IPS DF 6.9 (cell line): ENCODE measurements at regions not wholly inside any gene's neighbourhood (a gene's known extent, or its start where the extent isn't known, plus 50 kb on each side); places are given as distances from the start of the nearest gene placed in this dataset.

Experiments used
- DNase-seq: peaks from one replicate; pipeline ENCODE4 v3.0.0-alpha.2; 2013; ENCODE audit warnings: low read depth, low spot score
- H3K27ac ChIP-seq: one replicate; pipeline ENCODE4 v1.5.1; 2013; ENCODE audit warnings: low read length, control low read depth
- H3K27me3 ChIP-seq: 2 replicates; pipeline ENCODE4 v1.6.1; 2013; ENCODE audit warnings: mild to moderate bottlenecking, low read length; ENCODE audit not compliant: control insufficient read depth, insufficient read depth
- H3K36me3 ChIP-seq: 2 replicates; pipeline ENCODE4 v1.6.1; 2013; ENCODE audit warnings: low read length; ENCODE audit not compliant: control insufficient read depth, insufficient read depth
- H3K4me1 ChIP-seq: 2 replicates; pipeline ENCODE4 v1.6.1; 2013; ENCODE audit warnings: low read length; ENCODE audit not compliant: control insufficient read depth, insufficient read depth
- H3K4me3 ChIP-seq: 2 replicates; pipeline ENCODE4 v1.5.1; 2013; ENCODE audit warnings: mild to moderate bottlenecking, low read length
- H3K9me3 ChIP-seq: 2 replicates; pipeline ENCODE4 v1.6.1; 2013; ENCODE audit warnings: low read length, inconsistent platforms; ENCODE audit not compliant: control insufficient read depth, insufficient read depth
- WGBS: extraction: QIAGEN DNeasy Blood & Tissue Kit; methylation state at CpG from one replicate; pipeline ENCODE4 v1.1.7; 2013; ENCODE audit warnings: mixed read lengths, missing lambda C conversion rate; ENCODE audit not compliant: insufficient read length, insufficient coverage; 5-methylcytosine and 5-hydroxymethylcytosine counted together

DNA sequence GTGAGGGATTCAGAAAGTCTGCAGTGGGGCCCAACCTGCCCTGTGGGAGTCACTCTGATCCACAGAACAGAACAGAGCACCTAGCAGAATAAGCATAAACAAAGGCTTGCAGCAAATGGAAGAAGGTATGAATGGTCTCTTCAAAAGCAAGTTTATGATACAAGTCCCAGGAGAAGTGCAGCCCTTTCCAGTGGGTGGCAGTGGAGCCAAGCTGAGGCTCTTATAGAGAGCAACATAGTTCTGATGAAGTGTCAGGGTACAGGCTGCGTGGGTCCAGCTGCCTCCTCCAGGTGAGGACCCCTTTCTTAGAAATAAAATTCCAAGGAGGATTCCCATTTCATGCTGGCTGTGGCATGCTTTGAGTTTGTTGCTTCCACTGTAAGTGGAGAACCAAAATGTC, 88.8 kb upstream of the PAK3 start:
- Histone ChIP-seq H3K36me3 (no peaks in the 10 kb centered on the region), H3K4me1 (no peaks in the 10 kb centered on the region), H3K4me3 (no peak overlapping the region), H3K27me3 (no peaks in the 10 kb centered on the region), H3K27ac (no peak overlapping the region), H3K9me3 (no peaks in the 10 kb centered on the region)
- no peak for DNase-seq
- WGBS = no CpG with 5 or more reads among the region's 1 CpG

DNA sequence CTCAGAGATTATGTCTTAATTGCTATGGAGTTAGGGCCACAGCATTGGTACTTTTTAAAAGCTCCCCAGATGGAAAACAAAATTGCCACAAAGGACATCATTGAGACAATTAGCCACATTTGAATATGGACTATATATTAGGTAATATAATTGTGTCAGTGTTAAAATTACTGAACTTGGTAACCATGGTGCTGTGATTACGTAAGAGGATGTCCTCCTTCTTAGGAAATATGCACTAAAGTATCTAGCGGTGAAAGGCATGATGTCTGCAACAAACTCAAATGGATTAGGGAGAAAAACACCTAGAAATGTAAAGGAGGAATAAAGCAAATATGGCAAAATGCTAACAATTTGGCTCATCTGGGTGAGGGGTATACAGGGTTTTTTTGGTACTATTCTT, 89.9 kb upstream of the PAK3 start:
- no peaks in the 10 kb centered on the region for H3K9me3 ChIP-seq
- H3K27ac ChIP-seq = no peak overlapping the region
- no peak for DNase-seq
- H3K4me3 ChIP-seq = no peak overlapping the region
- no CpG with 5 or more reads among the region's 2 CpGs for WGBS
- H3K4me1 ChIP-seq = no peaks in the 10 kb centered on the region
- no peaks in the 10 kb centered on the region for H3K27me3 ChIP-seq
- no peaks in the 10 kb centered on the region for H3K36me3 ChIP-seq

GRCh38 chrX:111005166-111005565, 90.8 kb upstream of the PAK3 start:
- no peak overlapping the region for H3K4me3 ChIP-seq
- WGBS = no CpG with 5 or more reads among the region's 4 CpGs
- H3K36me3 ChIP-seq = no peaks in the 10 kb centered on the region
- H3K27ac ChIP-seq = no peak overlapping the region
- DNase-seq = no peak
- H3K9me3 ChIP-seq = no peaks in the 10 kb centered on the region
- H3K4me1 ChIP-seq = no peaks in the 10 kb centered on the region
- no peaks in the 10 kb centered on the region for H3K27me3 ChIP-seq

- DNase-seq = no peak
- no peaks in the 10 kb centered on the region for H3K27me3 ChIP-seq
- H3K4me3 ChIP-seq = no peak overlapping the region
- H3K27ac ChIP-seq = no peak overlapping the region
- no peaks in the 10 kb centered on the region for H3K4me1 ChIP-seq
- no CpG with 5 or more reads among the region's 4 CpGs for WGBS
- H3K9me3 ChIP-seq = no peaks in the 10 kb centered on the region
- no peaks in the 10 kb centered on the region for H3K36me3 ChIP-seq
Measured at GRCh38 chrX:111003118-111003517, 92.9 kb upstream of the PAK3 start.

GRCh38 chrX:110992611-110993010, 103.4 kb upstream of the PAK3 start:
- Histone ChIP-seq H3K36me3 (no peaks in the 10 kb centered on the region), H3K4me1 (no peaks in the 10 kb centered on the region), H3K27me3 (no peaks in the 10 kb centered on the region), H3K27ac (no peak overlapping the region), H3K9me3 (no peaks in the 10 kb centered on the region), H3K4me3 (no peak overlapping the region)
- DNase-seq = peak; percentile 18
- no CpG with 5 or more reads among the region's 8 CpGs for WGBS

GRCh38 chrX:110989869-110990268, 106.1 kb upstream of the PAK3 start:
- Histone ChIP-seq H3K27me3 (no peaks in the 10 kb centered on the region), H3K9me3 (no peaks in the 10 kb centered on the region), H3K27ac (no peak overlapping the region), H3K4me1 (no peaks in the 10 kb centered on the region), H3K36me3 (no peaks in the 10 kb centered on the region), H3K4me3 (no peak overlapping the region)
- DNase-seq = no peak
- no CpG with 5 or more reads among the region's 6 CpGs for WGBS

DNA sequence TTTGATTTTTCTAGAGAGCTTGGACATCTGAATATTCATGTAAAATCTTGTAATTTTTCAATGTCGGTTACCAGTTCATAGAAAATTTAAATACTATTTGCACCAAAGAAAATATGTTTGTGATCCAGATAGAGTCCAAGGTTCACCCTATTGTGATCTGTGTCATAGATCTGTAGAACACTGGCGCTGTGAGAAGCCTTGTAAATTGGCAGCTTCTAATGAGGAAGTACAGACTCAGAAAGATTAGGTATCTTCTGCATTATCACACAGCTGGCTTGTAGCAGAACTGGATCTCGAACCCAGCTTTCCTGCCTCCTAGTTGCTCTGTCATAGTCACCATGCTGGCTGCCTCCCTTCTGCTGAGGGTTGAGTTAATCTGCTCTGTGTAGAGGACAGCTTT, 106.5 kb upstream of the PAK3 start:
- Histone ChIP-seq H3K27me3 (no peaks in the 10 kb centered on the region), H3K4me1 (no peaks in the 10 kb centered on the region), H3K27ac (no peak overlapping the region), H3K4me3 (no peak overlapping the region), H3K36me3 (no peaks in the 10 kb centered on the region), H3K9me3 (no peaks in the 10 kb centered on the region)
- DNase-seq = no peak
- no CpG with 5 or more reads among the region's 3 CpGs for WGBS

GRCh38 chrX:110987292-110987691, 108.7 kb upstream of the PAK3 start:
- DNase-seq = no peak
- H3K4me1 ChIP-seq = no peaks in the 10 kb centered on the region
- H3K9me3 ChIP-seq = no peaks in the 10 kb centered on the region
- H3K36me3 ChIP-seq = no peaks in the 10 kb centered on the region
- H3K27me3 ChIP-seq = no peaks in the 10 kb centered on the region
- no peak overlapping the region for H3K4me3 ChIP-seq
- no peak overlapping the region for H3K27ac ChIP-seq
- WGBS = no CpG with 5 or more reads among the region's 3 CpGs

DNA sequence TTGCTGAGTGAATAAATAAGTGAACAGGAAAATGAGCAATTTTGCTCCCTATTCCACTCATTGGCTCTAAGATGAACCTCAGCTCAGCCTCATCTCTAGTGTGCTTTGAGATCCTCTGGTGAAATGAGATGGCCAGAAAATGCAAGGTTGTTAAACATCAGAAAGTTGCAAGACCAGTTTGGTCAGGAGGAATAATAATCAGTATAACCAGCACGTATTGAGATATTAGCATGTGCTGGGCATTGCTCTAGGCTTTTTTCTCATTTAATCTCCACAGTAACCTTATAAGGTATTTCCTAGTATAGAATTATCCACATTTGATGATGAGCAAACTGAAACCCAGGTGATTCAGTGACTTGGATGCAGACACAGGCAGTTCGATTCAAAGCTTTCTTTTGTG, 110.5 kb upstream of the PAK3 start:
- H3K27ac ChIP-seq = no peak overlapping the region
- H3K36me3 ChIP-seq = no peaks in the 10 kb centered on the region
- no peaks in the 10 kb centered on the region for H3K4me1 ChIP-seq
- H3K9me3 ChIP-seq = no peaks in the 10 kb centered on the region
- WGBS = no CpG with 5 or more reads among the region's 2 CpGs
- no peak for DNase-seq
- no peak overlapping the region for H3K4me3 ChIP-seq
- H3K27me3 ChIP-seq = no peaks in the 10 kb centered on the region

- DNase-seq = no peak
- no CpG with 5 or more reads among the region's 2 CpGs for WGBS
- Histone ChIP-seq H3K4me1 (no peaks in the 10 kb centered on the region), H3K36me3 (no peaks in the 10 kb centered on the region), H3K27ac (no peak overlapping the region), H3K9me3 (no peaks in the 10 kb centered on the region), H3K4me3 (no peak overlapping the region), H3K27me3 (no peaks in the 10 kb centered on the region)
Measured at GRCh38 chrX:110983024-110983423, 113.0 kb upstream of the PAK3 start.

DNA sequence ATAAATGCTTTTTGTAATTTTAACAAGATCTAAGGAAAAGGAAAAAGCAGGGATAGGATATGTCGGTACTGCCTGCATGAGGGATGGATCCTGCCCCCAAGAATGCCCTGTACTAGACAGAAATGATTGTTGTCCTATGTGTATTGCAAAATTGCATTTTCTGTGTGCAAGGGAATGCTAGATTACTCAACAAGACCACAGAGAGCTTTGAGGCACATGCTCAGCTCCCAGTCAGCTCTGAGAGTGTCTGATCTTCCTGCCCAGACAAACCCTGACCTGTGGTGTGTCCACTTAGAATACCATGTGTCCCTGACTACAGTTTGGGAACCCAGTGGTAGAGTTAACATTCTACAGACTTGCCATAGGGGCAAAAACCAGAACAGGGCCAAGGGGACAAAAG, 129.2 kb upstream of the PAK3 start:
- no CpG with 5 or more reads among the region's 1 CpG for WGBS

More for the DNA sequence above, 129.2 kb upstream of the PAK3 start:
- H3K36me3 ChIP-seq = no peaks in the 10 kb centered on the region
- no peak for DNase-seq
- H3K27me3 ChIP-seq = no peaks in the 10 kb centered on the region
- H3K4me3 ChIP-seq = no peak overlapping the region
- H3K9me3 ChIP-seq = no peaks in the 10 kb centered on the region
- peaks cover 1% of the 10 kb centered on the region for H3K4me1 ChIP-seq
- no peak overlapping the region for H3K27ac ChIP-seq
